DND-41 (cell line): ENCODE measurements at regions not wholly inside any gene's neighbourhood (a gene's known extent, or its start where the extent isn't known, plus 50 kb on each side); places are given as distances from the start of the nearest gene placed in this dataset.
A peak's percentile ranks its signal among the peaks of the same experiment; 100 is the strongest.

ENCODE experiments used
- ATAC-seq: fragments of 200-7000 bp; cut with Tn5 transposase; 3 replicates; pipeline ENCODE4 v1.9.1; 2021; ENCODE audit warnings: low read depth; ENCODE audit not compliant: insufficient read depth
- DNase-seq: peaks from one replicate; pipeline ENCODE4 v3.0.0-alpha.2; 2020
- H2AFZ ChIP-seq: 2 replicates; pipeline ENCODE4 v1.6.0; 2012; ENCODE audit warnings: low read depth, low read length
- H3K27ac ChIP-seq: 2 replicates; pipeline ENCODE4 v1.5.1; 2012; ENCODE audit warnings: low read length, inconsistent platforms
- H3K27me3 ChIP-seq: fragments of 200-600 bp; sonication (generic); 2 replicates; pipeline ENCODE4 v1.6.0; 2012; ENCODE audit warnings: low read length, mild to moderate bottlenecking, inconsistent platforms; ENCODE audit not compliant: insufficient read depth, poor library complexity
- H3K36me3 ChIP-seq: 2 replicates; pipeline ENCODE4 v1.5.1; 2012; ENCODE audit warnings: low read length, inconsistent platforms; ENCODE audit not compliant: insufficient read depth
- H3K4me1 ChIP-seq: 2 replicates; pipeline ENCODE4 v1.5.1; 2012; ENCODE audit warnings: mild to moderate bottlenecking, low read length; ENCODE audit not compliant: insufficient read depth
- H3K4me2 ChIP-seq: 2 replicates; pipeline ENCODE4 v1.6.0; 2012; ENCODE audit warnings: mild to moderate bottlenecking, moderate library complexity, low read length, inconsistent platforms; ENCODE audit not compliant: insufficient read depth
- H3K4me3 ChIP-seq, 2 experiments: fragments of 200-600 bp in 1 of 2; shearing (Covaris generic) in 1 of 2; 2 replicates each; pipeline ENCODE4 v1.5.1; 2012 to 2016; ENCODE audit warnings: inconsistent platforms in 2 of 2, low read length in 2 of 2, mild to moderate bottlenecking in 2 of 2, low read depth in 1 of 2, moderate library complexity in 1 of 2
- H3K79me2 ChIP-seq: 2 replicates; pipeline ENCODE4 v1.6.0; 2012; ENCODE audit warnings: low read length, inconsistent platforms; ENCODE audit not compliant: insufficient read depth
- H3K9ac ChIP-seq: 2 replicates; pipeline ENCODE4 v1.6.0; 2012; ENCODE audit warnings: low read depth, mild to moderate bottlenecking, inconsistent platforms, low read length, moderate library complexity
- H3K9me3 ChIP-seq: 2 replicates; pipeline ENCODE4 v1.5.1; 2012; ENCODE audit warnings: low read length, moderate library complexity, mild to moderate bottlenecking, inconsistent platforms; ENCODE audit not compliant: insufficient read depth, severe bottlenecking
- H4K20me1 ChIP-seq: 2 replicates; pipeline ENCODE4 v1.6.0; 2012; ENCODE audit warnings: low read length; ENCODE audit not compliant: insufficient read depth
- EZH2 ChIP-seq: IDR thresholded peaks from 3 replicates; pipeline ENCODE4 v1.6.1; 2012; ENCODE audit warnings: borderline replicate concordance, low read depth, mild to moderate bottlenecking, moderate library complexity, low read length, inconsistent platforms; ENCODE audit not compliant: severe bottlenecking
- TF ChIP-seq, protein P1 (sequence below): IDR thresholded peaks from 2 replicates; pipeline ENCODE4 v1.5.1; 2012; ENCODE audit warnings: borderline replicate concordance, low read length, moderate library complexity, mild to moderate bottlenecking; ENCODE audit not compliant: poor library complexity, severe bottlenecking; ENCODE audit errors: extremely low read depth

DNA sequence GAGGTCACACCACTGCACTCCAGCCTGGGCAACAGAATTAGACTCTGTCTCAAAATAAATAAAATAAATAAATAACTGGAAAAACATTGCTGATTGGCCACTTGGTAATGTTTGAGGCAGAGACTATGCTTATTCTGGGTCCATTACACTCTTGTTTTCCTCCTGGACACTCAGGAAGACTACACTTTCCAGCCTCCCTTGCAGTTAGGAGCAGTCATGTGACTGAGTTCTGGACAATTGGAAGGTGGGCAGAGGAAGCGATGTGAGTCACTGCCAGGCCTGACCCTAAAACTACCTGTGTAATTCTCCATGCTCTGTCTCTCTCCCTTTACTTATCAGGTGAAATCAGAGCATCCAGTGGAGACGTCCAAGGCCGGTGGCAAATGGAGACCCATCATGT lies 74.4 kb downstream of the VCPKMT start:
- Histone ChIP-seq H3K27me3 (no peaks in the 10 kb centered on the region), H3K4me2 (no peak overlapping the region), H3K4me3 (no peak overlapping the region), H3K4me1 (peaks cover 40% of the 10 kb centered on the region), H3K9me3 (no peaks in the 10 kb centered on the region), H4K20me1 (no peaks in the 10 kb centered on the region), H3K9ac (no peak overlapping the region), H2AFZ (no peak overlapping the region), H3K79me2 (no peaks in the 10 kb centered on the region), H3K36me3 (no peaks in the 10 kb centered on the region), H3K27ac (no peak overlapping the region)
- DNase-seq (no peak), ATAC-seq (no peak)
- TF ChIP-seq, protein P1, sequence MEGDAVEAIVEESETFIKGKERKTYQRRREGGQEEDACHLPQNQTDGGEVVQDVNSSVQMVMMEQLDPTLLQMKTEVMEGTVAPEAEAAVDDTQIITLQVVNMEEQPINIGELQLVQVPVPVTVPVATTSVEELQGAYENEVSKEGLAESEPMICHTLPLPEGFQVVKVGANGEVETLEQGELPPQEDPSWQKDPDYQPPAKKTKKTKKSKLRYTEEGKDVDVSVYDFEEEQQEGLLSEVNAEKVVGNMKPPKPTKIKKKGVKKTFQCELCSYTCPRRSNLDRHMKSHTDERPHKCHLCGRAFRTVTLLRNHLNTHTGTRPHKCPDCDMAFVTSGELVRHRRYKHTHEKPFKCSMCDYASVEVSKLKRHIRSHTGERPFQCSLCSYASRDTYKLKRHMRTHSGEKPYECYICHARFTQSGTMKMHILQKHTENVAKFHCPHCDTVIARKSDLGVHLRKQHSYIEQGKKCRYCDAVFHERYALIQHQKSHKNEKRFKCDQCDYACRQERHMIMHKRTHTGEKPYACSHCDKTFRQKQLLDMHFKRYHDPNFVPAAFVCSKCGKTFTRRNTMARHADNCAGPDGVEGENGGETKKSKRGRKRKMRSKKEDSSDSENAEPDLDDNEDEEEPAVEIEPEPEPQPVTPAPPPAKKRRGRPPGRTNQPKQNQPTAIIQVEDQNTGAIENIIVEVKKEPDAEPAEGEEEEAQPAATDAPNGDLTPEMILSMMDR: no peak
- no peak for TF ChIP-seq EZH2

DNA sequence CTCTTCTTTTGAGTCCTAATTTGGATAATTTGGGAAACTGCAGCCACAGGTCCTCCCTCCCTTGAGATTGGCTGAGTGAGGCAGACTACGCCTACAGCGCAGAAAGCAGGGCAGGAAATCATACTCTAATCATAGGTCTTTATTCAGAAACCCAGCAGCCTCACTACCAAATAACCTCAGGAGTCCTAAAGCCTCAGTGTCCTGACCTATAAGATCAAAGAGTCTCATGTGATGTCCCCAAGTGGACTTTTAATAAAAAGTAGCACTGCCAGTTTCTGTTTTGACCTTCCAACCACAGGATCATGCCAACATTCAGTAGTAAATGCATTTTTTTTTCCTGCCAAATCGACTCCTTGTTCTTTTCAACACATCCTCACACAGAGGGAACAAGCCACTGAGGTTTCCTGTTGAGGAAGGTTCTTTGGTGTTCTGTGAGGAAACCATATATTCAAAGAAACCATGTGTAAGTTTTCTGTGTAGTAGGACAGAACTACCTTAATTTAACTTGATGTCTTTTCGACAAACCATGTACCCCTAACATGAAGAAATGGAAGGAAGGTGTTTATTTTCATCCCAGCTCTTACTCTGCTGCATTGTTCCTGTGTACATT lies 72.2 kb downstream of the VCPKMT start:
- Histone ChIP-seq H3K4me1 (peaks cover 40% of the 10 kb centered on the region), H2AFZ (peak overlapping the region; percentile 48), H3K9ac (no peak overlapping the region), H3K36me3 (no peaks in the 10 kb centered on the region), H3K79me2 (no peaks in the 10 kb centered on the region), H3K27ac (peak overlapping the region; percentile 69), H4K20me1 (no peaks in the 10 kb centered on the region), H3K27me3 (no peaks in the 10 kb centered on the region), H3K4me3 (no peak overlapping the region), H3K9me3 (no peaks in the 10 kb centered on the region), H3K4me2 (peak overlapping the region; percentile 20; the same call in 1 of the 2 replicates)
- DNase-seq (peak; percentile 37), ATAC-seq (peak; percentile 53)
- TF ChIP-seq, protein P1: no peak
- TF ChIP-seq EZH2: no peak

DNA sequence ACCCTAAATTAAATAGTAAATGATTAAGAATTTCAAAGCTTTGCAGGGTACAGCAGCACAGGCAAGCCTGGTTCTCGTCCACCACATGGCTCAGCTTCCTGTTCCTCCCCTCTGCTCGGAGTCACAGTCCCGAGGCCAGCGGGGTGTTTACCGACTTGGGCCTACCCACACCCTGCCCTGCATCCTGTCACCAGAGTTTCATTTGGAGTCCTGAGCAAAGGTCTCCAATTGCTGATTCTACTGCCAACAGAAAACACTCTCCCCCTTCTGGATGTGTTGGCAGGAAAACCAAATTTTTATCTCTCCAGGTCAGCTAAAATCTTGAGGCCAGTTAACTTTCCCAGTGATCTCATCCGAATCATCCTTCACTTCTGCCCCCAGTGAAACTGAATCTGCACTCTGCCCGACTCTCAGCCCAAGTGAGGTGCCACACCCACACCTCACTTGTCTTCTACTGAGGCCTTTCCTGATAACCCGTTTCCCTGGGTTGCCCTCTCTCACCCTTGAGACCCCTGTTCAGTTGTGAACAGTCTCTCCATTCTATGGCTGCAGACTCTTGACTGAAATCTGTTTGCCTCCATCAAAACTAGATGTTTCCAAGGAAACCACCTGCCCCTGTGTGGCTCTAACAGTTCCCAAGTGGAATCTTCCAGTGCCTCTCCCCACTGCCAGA lies 71.2 kb downstream of the VCPKMT start:
- Histone ChIP-seq H3K4me3 (no peak overlapping the region), H4K20me1 (no peaks in the 10 kb centered on the region), H3K4me2 (no peak overlapping the region), H3K27me3 (no peaks in the 10 kb centered on the region), H3K27ac (peak overlapping the region; percentile 52; the same call in 1 of the 2 replicates), H3K79me2 (no peaks in the 10 kb centered on the region), H3K9ac (no peak overlapping the region), H2AFZ (peak overlapping the region; percentile 14), H3K4me1 (peaks cover 35% of the 10 kb centered on the region), H3K9me3 (no peaks in the 10 kb centered on the region), H3K36me3 (no peaks in the 10 kb centered on the region)
- no peak for TF ChIP-seq EZH2
- ATAC-seq: peak; percentile 67
- peak; percentile 75 for DNase-seq

DNA sequence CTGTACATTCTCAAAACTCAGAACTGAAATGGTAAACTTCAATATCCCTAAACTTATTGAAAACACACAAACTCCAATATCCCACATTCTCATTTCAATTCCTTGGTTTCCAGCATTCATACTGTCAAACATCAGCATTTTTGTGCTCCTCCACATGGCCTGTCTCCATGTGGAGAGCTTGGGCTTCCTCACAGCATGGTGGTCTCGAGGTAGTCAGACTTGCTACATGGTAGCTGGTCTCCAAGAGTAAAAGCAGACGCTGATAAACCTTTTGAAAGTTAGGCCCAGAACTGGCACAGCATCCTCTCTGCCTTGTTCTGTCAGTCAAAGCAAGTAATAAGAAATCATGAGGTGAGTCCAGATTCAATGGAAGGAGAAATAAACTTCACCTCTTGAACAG lies 70.5 kb downstream of the VCPKMT start:
- Histone ChIP-seq H2AFZ (no peak overlapping the region), H3K9ac (no peak overlapping the region), H3K36me3 (no peaks in the 10 kb centered on the region), H3K27ac (no peak overlapping the region), H3K9me3 (no peaks in the 10 kb centered on the region), H3K79me2 (no peaks in the 10 kb centered on the region), H3K4me2 (no peak overlapping the region), H3K4me1 (peaks cover 28% of the 10 kb centered on the region), H4K20me1 (no peaks in the 10 kb centered on the region), H3K27me3 (no peaks in the 10 kb centered on the region), H3K4me3 (no peak overlapping the region)
- no peak for ATAC-seq
- no peak for DNase-seq
- TF ChIP-seq, protein P1: no peak
- no peak for TF ChIP-seq EZH2
